Thoracic aorta (tissue), 2 donors: ENCODE measurements at regions not wholly inside any gene's neighbourhood (a gene's known extent, or its start where the extent isn't known, plus 50 kb on each side); places are given as distances from the start of the nearest gene placed in this dataset.

Source experiments
- ATAC-seq: fragments of 150-250 bp; one replicate; pipeline ENCODE4 v1.8.0; 2017; ENCODE audit warnings: low read depth; ENCODE audit not compliant: insufficient number of reproducible peaks, low FRiP score
- DNase-seq: peaks from one replicate; pipeline ENCODE4 v3.0.0-alpha.2; 2020; ENCODE audit warnings: low spot score
- H3K27ac ChIP-seq, 2 donors: fragments of 200-600 bp; sonication (generic); 1 replicate in 1 of 2; 2 replicates in 1 of 2; pipeline ENCODE4 v1.5.1; 2016; ENCODE audit warnings: mild to moderate bottlenecking in 2 of 2, moderate library complexity in 2 of 2
- H3K27me3 ChIP-seq: fragments of 200-600 bp; sonication (generic); replicated peaks from 2 replicates; pipeline ENCODE4 v1.6.0; 2016; ENCODE audit warnings: mild to moderate bottlenecking; ENCODE audit not compliant: insufficient read depth
- H3K36me3 ChIP-seq: fragments of 200-600 bp; sonication (generic); one replicate; pipeline ENCODE4 v1.5.1; 2016
- H3K4me1 ChIP-seq, 2 donors: fragments of 200-600 bp; sonication (generic); 1 replicate in 1 of 2; 2 replicates in 1 of 2; pipeline versions ENCODE4 v1.5.1 to v1.6.0; 2016; ENCODE audit warnings: low read depth in 2 of 2, mild to moderate bottlenecking in 1 of 2; ENCODE audit not compliant: control insufficient read depth in 1 of 2
- H3K4me3 ChIP-seq: fragments of 200-600 bp; sonication (generic); 2 replicates; pipeline ENCODE4 v1.5.1; 2016; ENCODE audit warnings: mild to moderate bottlenecking
- H3K9me3 ChIP-seq: fragments of 200-600 bp; sonication (generic); 2 replicates; pipeline ENCODE4 v1.5.1; 2016
- TF ChIP-seq, protein P1 (sequence below): fragments of 200-600 bp; sonication (generic); IDR thresholded peaks from one replicate; pipeline ENCODE4 v1.5.1; 2019; ENCODE audit warnings: antibody characterized with exemption

DNA sequence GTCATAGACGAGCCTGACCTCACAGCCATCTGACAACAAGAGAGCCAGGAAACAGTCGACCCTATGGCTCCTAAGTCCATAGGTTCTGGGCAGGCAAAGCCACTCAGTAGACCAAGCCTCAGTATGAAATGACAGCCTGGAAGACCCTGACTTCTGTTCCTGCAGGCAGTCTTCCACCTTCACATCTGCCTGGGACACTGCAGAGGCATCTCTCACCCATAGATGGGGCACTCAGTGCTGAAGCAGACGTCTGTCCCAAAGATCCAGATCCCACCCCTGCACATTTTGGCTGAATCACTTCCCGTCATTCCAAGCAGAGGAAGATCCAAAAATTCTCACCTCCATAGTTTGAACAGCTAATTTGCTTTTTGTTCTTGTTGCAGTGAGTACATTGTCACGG is 139.3 kb upstream of the ZNF507 start:
- Histone ChIP-seq H3K9me3 (peaks cover 5% of the 10 kb centered on the region), H3K27me3 (no peaks in the 10 kb centered on the region), H3K4me1 (no peaks in the 10 kb centered on the region), H3K27ac (no peak overlapping the region), H3K36me3 (no peaks in the 10 kb centered on the region), H3K4me3 (no peak overlapping the region)
- DNase-seq (no peak), ATAC-seq (no peak)
- TF ChIP-seq, protein P1, sequence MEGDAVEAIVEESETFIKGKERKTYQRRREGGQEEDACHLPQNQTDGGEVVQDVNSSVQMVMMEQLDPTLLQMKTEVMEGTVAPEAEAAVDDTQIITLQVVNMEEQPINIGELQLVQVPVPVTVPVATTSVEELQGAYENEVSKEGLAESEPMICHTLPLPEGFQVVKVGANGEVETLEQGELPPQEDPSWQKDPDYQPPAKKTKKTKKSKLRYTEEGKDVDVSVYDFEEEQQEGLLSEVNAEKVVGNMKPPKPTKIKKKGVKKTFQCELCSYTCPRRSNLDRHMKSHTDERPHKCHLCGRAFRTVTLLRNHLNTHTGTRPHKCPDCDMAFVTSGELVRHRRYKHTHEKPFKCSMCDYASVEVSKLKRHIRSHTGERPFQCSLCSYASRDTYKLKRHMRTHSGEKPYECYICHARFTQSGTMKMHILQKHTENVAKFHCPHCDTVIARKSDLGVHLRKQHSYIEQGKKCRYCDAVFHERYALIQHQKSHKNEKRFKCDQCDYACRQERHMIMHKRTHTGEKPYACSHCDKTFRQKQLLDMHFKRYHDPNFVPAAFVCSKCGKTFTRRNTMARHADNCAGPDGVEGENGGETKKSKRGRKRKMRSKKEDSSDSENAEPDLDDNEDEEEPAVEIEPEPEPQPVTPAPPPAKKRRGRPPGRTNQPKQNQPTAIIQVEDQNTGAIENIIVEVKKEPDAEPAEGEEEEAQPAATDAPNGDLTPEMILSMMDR: no peak

DNA sequence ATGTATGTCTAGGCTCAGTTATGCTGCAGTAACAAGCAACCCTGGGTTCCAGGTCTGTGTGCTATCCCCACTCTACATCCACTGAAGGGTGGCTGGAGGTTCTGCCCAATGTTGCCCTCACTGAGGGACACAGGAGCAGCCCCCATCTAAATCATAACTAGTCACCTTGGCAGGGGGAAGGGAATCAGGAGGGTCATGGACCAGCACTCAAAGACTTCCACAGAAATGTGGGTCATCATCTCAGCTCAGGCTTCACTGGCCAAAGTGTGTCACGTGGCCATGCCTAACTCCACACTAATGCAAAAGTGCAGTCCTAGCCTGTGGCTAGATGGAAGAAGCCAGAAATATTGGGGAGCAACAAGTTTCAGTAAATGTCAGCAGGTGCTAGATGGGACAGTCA is 137.3 kb upstream of the ZNF507 start:
- TF ChIP-seq, protein P1: no peak
- H3K9me3 ChIP-seq: peaks cover 10% of the 10 kb centered on the region
- no peaks in the 10 kb centered on the region for H3K27me3 ChIP-seq
- ATAC-seq (no peak), DNase-seq (no peak)
- no peaks in the 10 kb centered on the region for H3K36me3 ChIP-seq
- no peak overlapping the region for H3K27ac ChIP-seq
- no peak overlapping the region for H3K4me3 ChIP-seq
- H3K4me1 ChIP-seq: no peaks in the 10 kb centered on the region

- Histone ChIP-seq H3K36me3 (no peaks in the 10 kb centered on the region), H3K9me3 (no peaks in the 10 kb centered on the region), H3K4me3 (no peak overlapping the region), H3K27ac (no peak overlapping the region), H3K4me1 (peaks cover 0 to 5% of the 10 kb centered on the region in 2 donors), H3K27me3 (peaks cover 5% of the 10 kb centered on the region)
- no peak for DNase-seq
- ATAC-seq: no peak
- TF ChIP-seq, protein P1: no peak
Measured at GRCh38 chr19:32219392-32219791, 126.0 kb upstream of the ZNF507 start.

DNA sequence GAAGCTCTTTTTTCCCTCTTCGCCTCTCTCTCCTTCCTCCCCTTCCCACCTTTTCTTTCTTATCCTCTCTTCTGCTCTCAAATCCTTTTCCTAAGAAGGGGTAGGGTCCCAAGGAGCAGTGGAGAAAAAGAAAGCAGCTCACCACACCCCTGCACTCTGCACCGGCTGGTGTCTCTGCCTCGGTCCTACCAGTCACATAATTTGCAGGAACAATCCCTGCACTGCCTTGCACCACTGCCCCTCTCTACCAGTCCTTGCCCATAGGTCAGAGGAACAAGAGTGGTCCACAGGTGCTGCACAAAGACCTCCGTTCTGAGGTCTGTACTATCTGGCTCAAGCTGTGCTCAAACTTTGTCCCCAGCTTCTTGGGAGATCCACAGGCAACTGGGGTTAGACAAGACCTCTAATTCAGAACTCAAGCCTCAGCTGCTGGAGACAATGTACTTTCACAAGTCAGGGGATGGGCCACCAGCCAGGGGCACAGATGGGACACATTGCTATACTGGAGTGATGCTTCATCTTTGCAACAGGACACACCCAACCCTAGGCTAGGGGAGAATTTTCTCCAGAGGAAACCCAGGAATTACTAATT is 125.4 kb upstream of the ZNF507 start:
- ATAC-seq: no peak
- TF ChIP-seq, protein P1: no peak
- Histone ChIP-seq H3K9me3 (no peaks in the 10 kb centered on the region), H3K36me3 (no peaks in the 10 kb centered on the region), H3K4me3 (no peak overlapping the region), H3K27me3 (peaks cover 5% of the 10 kb centered on the region), H3K27ac (no peak overlapping the region), H3K4me1 (peaks cover 0 to 6% of the 10 kb centered on the region in 2 donors)
- DNase-seq: no peak

DNA sequence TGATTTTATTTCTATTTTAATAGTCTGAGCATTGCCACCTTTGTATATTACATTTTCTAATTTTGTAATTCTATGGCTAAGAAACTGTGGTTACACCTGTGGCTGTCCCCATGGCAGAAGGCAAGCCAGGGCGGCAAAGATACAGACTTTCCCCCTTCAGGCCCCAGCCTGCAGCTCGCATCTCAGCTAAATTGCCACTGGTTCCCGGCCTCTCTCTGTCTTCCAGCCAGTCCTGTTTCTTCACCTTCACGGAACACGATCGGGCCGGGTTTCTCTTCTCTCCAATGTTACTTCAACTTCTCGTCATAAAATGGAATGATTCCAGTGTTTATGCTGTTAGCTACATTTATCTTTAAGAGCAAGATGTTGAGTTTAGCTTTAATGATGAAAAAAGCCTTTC is 124.5 kb upstream of the ZNF507 start:
- TF ChIP-seq, protein P1: no peak
- no peak overlapping the region for H3K27ac ChIP-seq
- ATAC-seq: no peak
- H3K4me1 ChIP-seq: peaks cover 0 to 6% of the 10 kb centered on the region in 2 donors
- H3K36me3 ChIP-seq: no peaks in the 10 kb centered on the region
- no peaks in the 10 kb centered on the region for H3K9me3 ChIP-seq
- H3K27me3 ChIP-seq: peaks cover 5% of the 10 kb centered on the region
- H3K4me3 ChIP-seq: no peak overlapping the region
- no peak for DNase-seq
